ENCODE measurements at regions not wholly inside any gene's neighbourhood (a gene's known extent, or its start where the extent isn't known, plus 50 kb on each side); places are given as distances from the start of the nearest gene placed in this dataset.

- in situ Hi-C loops (cut with MboI) (no loop called here), intact Hi-C loops (cut with micrococcal nuclease) (no loop called here)
- no peak overlapping the region for H2AFZ ChIP-seq (ENCODE audit: low read depth, low read length)
- BruUV-seq (replicated peaks) = no TSS peak
- no peaks in the 10 kb centered on the region for H3K4me1 ChIP-seq (replicated peaks in 1 of 2; ENCODE audit: control insufficient read depth in 2 of 2, insufficient read depth in 2 of 2, low read length in 2 of 2)
- H3K9me1 ChIP-seq (ENCODE audit: control insufficient read depth, insufficient read depth, low read length) = no peaks in the 10 kb centered on the region
- WGBS (ENCODE audit: insufficient coverage, low coverage, missing lambda C conversion rate) = 0% methylated on average over 2 of the region's 2 CpGs
- H3K36me3 ChIP-seq (ENCODE audit: control insufficient read depth, insufficient read depth, low read length) = no peaks in the 10 kb centered on the region
- no peak overlapping the region for H3K4me2 ChIP-seq (ENCODE audit: insufficient read depth, low read length)
- POLR2A ChIA-PET = interaction anchor here (0.6 kb wide), 2 partner anchors 28 to 50 kb away, joined by 3 to 4 read pairs; no protein-coding TSS in a partner anchor
- no peak overlapping the region for H3K27ac ChIP-seq (ENCODE audit: extremely low read depth, low read depth, low read length)
- CTCF ChIA-PET (ENCODE audit: low intra/inter-chr PET ratio) = no interaction called here
- H4K20me1 ChIP-seq (replicated peaks; ENCODE audit: control insufficient read depth, insufficient read depth, low read length) = no peaks in the 10 kb centered on the region
- H3K79me2 ChIP-seq (ENCODE audit: control insufficient read depth, insufficient read depth, low read length) = no peaks in the 10 kb centered on the region
- FAIRE-seq = no peak
- 0 out of 5 replicates have a peak, but pooled peaks cover 0 to 8% of the 10 kb centered on the region in 2 experiments for H3K27me3 ChIP-seq (ENCODE audit: control insufficient read depth in 2 of 2, insufficient read depth in 2 of 2, low read length in 2 of 2)
- no peak for TF ChIP-seq COPS2 (conservative IDR thresholded peaks at IDR 0.05)
- TF ChIP-seq TFE3 (CRISPR knock-in tag; IDR thresholded peaks at IDR 0.05) = 0 out of 2 replicates have a peak, but pooled peaks have one; percentile 37
- no peak for TF ChIP-seq ZNF274 (IDR thresholded peaks at IDR 0.05; ENCODE audit: borderline replicate concordance, low read depth, low read length)
- TF ChIP-seq POU5F1 (IDR thresholded peaks at IDR 0.05; ENCODE audit: borderline replicate concordance, low read depth, low read length, partially characterized antibody) = no peak
- no peak for TF ChIP-seq ZNF512 (tag; IDR thresholded peaks at IDR 0.05)
- no peak for TF ChIP-seq FOSL1 (tag; conservative IDR thresholded peaks at IDR 0.05)
- peak; percentile 50 for TF ChIP-seq RAD51 (IDR thresholded peaks at IDR 0.05; ENCODE audit: borderline replicate concordance, low read depth)
- TF ChIP-seq MCM7 (IDR thresholded peaks at IDR 0.05) = no peak
- peak; percentile 65 for TF ChIP-seq SPI1 (IDR thresholded peaks at IDR 0.05; ENCODE audit: borderline replicate concordance, low read depth, low read length)
- TF ChIP-seq SETDB1 (IDR thresholded peaks at IDR 0.05; ENCODE audit: low read length) = no peak
- TF ChIP-seq HDAC2 (IDR thresholded peaks at IDR 0.05) = no peak
- no peak for TF ChIP-seq NEUROD1 (IDR thresholded peaks at IDR 0.05; ENCODE audit: borderline replicate concordance, low read depth, low read length, partially characterized antibody)
- TF ChIP-seq, protein P1, sequence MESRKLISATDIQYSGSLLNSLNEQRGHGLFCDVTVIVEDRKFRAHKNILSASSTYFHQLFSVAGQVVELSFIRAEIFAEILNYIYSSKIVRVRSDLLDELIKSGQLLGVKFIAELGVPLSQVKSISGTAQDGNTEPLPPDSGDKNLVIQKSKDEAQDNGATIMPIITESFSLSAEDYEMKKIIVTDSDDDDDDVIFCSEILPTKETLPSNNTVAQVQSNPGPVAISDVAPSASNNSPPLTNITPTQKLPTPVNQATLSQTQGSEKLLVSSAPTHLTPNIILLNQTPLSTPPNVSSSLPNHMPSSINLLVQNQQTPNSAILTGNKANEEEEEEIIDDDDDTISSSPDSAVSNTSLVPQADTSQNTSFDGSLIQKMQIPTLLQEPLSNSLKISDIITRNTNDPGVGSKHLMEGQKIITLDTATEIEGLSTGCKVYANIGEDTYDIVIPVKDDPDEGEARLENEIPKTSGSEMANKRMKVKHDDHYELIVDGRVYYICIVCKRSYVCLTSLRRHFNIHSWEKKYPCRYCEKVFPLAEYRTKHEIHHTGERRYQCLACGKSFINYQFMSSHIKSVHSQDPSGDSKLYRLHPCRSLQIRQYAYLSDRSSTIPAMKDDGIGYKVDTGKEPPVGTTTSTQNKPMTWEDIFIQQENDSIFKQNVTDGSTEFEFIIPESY (CRISPR knock-in tag; IDR thresholded peaks at IDR 0.05) = no peak
- no peak for TF ChIP-seq ZBTB8A (IDR thresholded peaks at IDR 0.05; ENCODE audit: partially characterized antibody)
- no peak for TF ChIP-seq ZSCAN29 (IDR thresholded peaks at IDR 0.05)
- TF ChIP-seq, protein P2, sequence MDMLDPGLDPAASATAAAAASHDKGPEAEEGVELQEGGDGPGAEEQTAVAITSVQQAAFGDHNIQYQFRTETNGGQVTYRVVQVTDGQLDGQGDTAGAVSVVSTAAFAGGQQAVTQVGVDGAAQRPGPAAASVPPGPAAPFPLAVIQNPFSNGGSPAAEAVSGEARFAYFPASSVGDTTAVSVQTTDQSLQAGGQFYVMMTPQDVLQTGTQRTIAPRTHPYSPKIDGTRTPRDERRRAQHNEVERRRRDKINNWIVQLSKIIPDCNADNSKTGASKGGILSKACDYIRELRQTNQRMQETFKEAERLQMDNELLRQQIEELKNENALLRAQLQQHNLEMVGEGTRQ (CRISPR knock-in tag; IDR thresholded peaks at IDR 0.05) = peak; percentile 45
- no peak overlapping the region for H3K9ac ChIP-seq (ENCODE audit: insufficient read depth in 1 of 2, low read depth in 2 of 2, low read length in 2 of 2)
- no peak for DNase-seq (ENCODE audit: extremely low read depth in 1 of 4, low spot score in 3 of 4)
- no peak for ATAC-seq
- no peaks in the 10 kb centered on the region for H3K9me3 ChIP-seq (replicated peaks; ENCODE audit: control insufficient read depth, insufficient read depth, low read depth, low read length)
- H3K4me3 ChIP-seq = no peak overlapping the region
Measured at GRCh38 chr6:159398633-159399032, 229.4 kb downstream of the FNDC1 start.

All from K562 (cell line).